ENCODE measurements at regions not wholly inside any gene's neighbourhood (a gene's known extent, or its start where the extent isn't known, plus 50 kb on each side); places are given as distances from the start of the nearest gene placed in this dataset.

DNA sequence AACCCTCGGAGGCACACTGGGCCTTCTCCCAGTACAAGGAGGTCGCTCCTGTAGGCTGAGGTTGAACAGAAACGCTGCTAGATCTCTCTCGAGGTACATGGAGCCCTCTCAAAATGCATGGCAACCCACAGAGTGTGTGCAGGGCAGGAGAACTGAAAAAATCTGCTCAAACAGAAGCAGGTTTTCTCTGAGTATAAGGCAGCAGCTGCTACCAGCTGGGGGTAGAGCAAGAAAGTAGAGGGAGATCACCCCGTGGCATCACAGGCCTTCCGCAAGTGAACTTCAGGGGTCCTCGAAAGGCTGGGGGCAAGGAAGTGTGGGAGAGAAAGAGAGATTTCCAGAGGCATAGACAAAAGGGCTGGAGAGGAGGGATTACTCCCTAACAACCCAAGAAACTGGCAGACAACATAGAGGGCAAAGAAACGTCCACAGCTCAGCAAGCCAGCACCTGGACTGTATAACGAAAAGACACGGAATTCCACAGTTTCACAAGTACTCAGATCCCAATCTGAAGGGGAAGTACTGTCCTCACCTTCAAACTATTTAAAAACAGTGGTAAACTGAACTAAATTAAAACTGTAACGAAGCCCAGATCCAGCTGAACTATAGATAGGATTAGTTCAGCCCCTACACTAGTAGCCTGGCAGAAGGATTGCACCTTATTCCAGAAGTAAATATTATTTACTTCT is 299.2 kb downstream of the IPMK start:
- Histone ChIP-seq H3K4me1 (ENCODE audit: insufficient read depth) (no peaks in the 10 kb centered on the region), H4K20me1 (replicated peaks; ENCODE audit: insufficient read depth) (no peaks in the 10 kb centered on the region), H3K4me3 (no peak overlapping the region), H3K79me2 (replicated peaks; ENCODE audit: insufficient read depth) (no peaks in the 10 kb centered on the region), H3K9me2 (ENCODE audit: insufficient read depth) (no peaks in the 10 kb centered on the region), H3K27me3 (ENCODE audit: insufficient read depth) (no peaks in the 10 kb centered on the region), H3F3A (replicated peaks; ENCODE audit: low read depth) (no peaks in the 10 kb centered on the region), H2AFZ (peak overlapping the region; percentile 78; the same call in 1 of the 2 replicates), H3K36me3 (ENCODE audit: insufficient read depth) (no peaks in the 10 kb centered on the region), H3K27ac (ENCODE audit: low read depth) (no peak overlapping the region), H3K4me2 (no peak overlapping the region)
- ATAC-seq: no peak
- Mint-ChIP-seq H3K27ac (no peak overlapping the region), H3K4me3 (no peak overlapping the region), H3K4me1 (no peaks in the 10 kb centered on the region), H3K9me3 (no peaks in the 10 kb centered on the region; the same call in 2 of the 3 replicates), H3K27me3 (ENCODE audit: insufficient read depth, low read depth, poor library complexity) (peaks cover 1% of the 10 kb centered on the region), H3K36me3 (ENCODE audit: low read depth) (no peaks in the 10 kb centered on the region)
- TF ChIP-seq NANOG (IDR thresholded peaks at IDR 0.05; ENCODE audit: borderline replicate concordance) (no peak), ETS1 (IDR thresholded peaks at IDR 0.05) (no peak), CTCF (conservative IDR thresholded peaks at IDR 0.05; ENCODE audit: low read depth in 2 of 2) (no peak), STAT1 (IDR thresholded peaks at IDR 0.05; ENCODE audit: unreplicated experiment) (no peak), ZNF331 (CRISPR knock-in tag; IDR thresholded peaks at IDR 0.05; ENCODE audit: low read depth) (no peak), EZH2phosphoT487 (IDR thresholded peaks at IDR 0.05; ENCODE audit: unreplicated experiment) (no peak), CREB1 (CRISPR knock-in tag; IDR thresholded peaks at IDR 0.05; ENCODE audit: low read depth) (no peak), POLR2AphosphoS5 (IDR thresholded peaks at IDR 0.05; ENCODE audit: low read depth) (no peak), ZNF114 (CRISPR knock-in tag; IDR thresholded peaks at IDR 0.05) (no peak), EZH2 (IDR thresholded peaks at IDR 0.05; ENCODE audit: low read depth, unreplicated experiment) (no peak), REST (IDR thresholded peaks at IDR 0.05; ENCODE audit: unreplicated experiment) (no peak), JUNB (IDR thresholded peaks at IDR 0.05; ENCODE audit: unreplicated experiment) (no peak)
- TF ChIP-seq, protein P1, sequence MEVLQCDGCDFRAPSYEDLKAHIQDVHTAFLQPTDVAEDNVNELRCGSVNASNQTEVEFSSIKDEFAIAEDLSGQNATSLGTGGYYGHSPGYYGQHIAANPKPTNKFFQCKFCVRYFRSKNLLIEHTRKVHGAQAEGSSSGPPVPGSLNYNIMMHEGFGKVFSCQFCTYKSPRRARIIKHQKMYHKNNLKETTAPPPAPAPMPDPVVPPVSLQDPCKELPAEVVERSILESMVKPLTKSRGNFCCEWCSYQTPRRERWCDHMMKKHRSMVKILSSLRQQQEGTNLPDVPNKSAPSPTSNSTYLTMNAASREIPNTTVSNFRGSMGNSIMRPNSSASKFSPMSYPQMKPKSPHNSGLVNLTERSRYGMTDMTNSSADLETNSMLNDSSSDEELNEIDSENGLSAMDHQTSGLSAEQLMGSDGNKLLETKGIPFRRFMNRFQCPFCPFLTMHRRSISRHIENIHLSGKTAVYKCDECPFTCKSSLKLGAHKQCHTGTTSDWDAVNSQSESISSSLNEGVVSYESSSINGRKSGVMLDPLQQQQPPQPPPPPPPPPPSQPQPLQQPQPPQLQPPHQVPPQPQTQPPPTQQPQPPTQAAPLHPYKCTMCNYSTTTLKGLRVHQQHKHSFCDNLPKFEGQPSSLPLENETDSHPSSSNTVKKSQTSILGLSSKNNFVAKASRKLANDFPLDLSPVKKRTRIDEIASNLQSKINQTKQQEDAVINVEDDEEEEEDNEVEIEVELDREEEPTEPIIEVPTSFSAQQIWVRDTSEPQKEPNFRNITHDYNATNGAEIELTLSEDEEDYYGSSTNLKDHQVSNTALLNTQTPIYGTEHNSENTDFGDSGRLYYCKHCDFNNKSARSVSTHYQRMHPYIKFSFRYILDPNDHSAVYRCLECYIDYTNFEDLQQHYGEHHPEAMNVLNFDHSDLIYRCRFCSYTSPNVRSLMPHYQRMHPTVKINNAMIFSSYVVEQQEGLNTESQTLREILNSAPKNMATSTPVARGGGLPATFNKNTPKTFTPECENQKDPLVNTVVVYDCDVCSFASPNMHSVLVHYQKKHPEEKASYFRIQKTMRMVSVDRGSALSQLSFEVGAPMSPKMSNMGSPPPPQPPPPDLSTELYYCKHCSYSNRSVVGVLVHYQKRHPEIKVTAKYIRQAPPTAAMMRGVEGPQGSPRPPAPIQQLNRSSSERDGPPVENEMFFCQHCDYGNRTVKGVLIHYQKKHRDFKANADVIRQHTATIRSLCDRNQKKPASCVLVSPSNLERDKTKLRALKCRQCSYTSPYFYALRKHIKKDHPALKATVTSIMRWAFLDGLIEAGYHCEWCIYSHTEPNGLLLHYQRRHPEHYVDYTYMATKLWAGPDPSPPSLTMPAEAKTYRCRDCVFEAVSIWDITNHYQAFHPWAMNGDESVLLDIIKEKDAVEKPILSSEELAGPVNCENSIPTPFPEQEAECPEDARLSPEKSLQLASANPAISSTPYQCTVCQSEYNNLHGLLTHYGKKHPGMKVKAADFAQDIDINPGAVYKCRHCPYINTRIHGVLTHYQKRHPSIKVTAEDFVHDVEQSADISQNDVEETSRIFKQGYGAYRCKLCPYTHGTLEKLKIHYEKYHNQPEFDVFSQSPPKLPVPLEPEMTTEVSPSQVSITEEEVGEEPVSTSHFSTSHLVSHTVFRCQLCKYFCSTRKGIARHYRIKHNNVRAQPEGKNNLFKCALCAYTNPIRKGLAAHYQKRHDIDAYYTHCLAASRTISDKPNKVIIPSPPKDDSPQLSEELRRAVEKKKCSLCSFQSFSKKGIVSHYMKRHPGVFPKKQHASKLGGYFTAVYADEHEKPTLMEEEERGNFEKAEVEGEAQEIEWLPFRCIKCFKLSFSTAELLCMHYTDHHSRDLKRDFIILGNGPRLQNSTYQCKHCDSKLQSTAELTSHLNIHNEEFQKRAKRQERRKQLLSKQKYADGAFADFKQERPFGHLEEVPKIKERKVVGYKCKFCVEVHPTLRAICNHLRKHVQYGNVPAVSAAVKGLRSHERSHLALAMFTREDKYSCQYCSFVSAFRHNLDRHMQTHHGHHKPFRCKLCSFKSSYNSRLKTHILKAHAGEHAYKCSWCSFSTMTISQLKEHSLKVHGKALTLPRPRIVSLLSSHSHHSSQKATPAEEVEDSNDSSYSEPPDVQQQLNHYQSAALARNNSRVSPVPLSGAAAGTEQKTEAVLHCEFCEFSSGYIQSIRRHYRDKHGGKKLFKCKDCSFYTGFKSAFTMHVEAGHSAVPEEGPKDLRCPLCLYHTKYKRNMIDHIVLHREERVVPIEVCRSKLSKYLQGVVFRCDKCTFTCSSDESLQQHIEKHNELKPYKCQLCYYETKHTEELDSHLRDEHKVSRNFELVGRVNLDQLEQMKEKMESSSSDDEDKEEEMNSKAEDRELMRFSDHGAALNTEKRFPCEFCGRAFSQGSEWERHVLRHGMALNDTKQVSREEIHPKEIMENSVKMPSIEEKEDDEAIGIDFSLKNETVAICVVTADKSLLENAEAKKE (CRISPR knock-in tag; IDR thresholded peaks at IDR 0.05): no peak
- DNase-seq (ENCODE audit: low spot score): no peak
